A549 (cell line): ENCODE measurements at regions not wholly inside any gene's neighbourhood (a gene's known extent, or its start where the extent isn't known, plus 50 kb on each side); places are given as distances from the start of the nearest gene placed in this dataset.

ENCODE experiments used
- ATAC-seq, 2 experiments: fragments of 200-7000 bp in 1 of 2; fragments of >200 bp in 1 of 2; cut with Nextera tagmentation in 1 of 2; cut with Tn5 transposase in 1 of 2; 3 replicates each; pipeline versions ENCODE4 v1.8.0 to v1.9.1; 2018 to 2020; ENCODE audit warnings: mild to moderate bottlenecking in 1 of 2, moderate library complexity in 1 of 2
- CTCF ChIA-PET: fragments of 300-600 bp; sonication (Branson Sonifier 250); formaldehyde crosslinking; extraction: SDS; loops from one replicate; lab custom pipeline; 2021; ENCODE audit warnings: antibody characterized with exemption, inconsistent platforms; lab: Yijun Ruan, JAX
- POLR2A ChIA-PET: fragments of 350-600 bp; formaldehyde crosslinking; extraction: SDS; loops from one replicate; lab custom pipeline; 2021; ENCODE audit warnings: antibody characterized with exemption, inconsistent platforms; lab: Yijun Ruan, JAX
- DNase-seq, 2 experiments: peaks; one replicate each; pipeline versions ENCODE4 v3.0.0 to v3.0.0-alpha.2; 2011 to 2016; ENCODE audit warnings: low read depth in 1 of 2, low spot score in 1 of 2
- FAIRE-seq: peaks from 2 replicates; lab custom pipeline; 2011; peaks lifted over from hg19 to GRCh38; lab: Jason Lieb, UNC
- H3K27ac ChIP-seq, 2 experiments: fragments of >200 bp; sonication (Bioruptor Twin); formaldehyde crosslinking; 3 replicates each; pipeline ENCODE4 v1.5.1; 2016 to 2017
- H3K4me1 ChIP-seq: fragments of >200 bp; sonication (Bioruptor Twin); formaldehyde crosslinking; 3 replicates; pipeline ENCODE4 v1.6.1; 2016
- H3K4me2 ChIP-seq: fragments of >200 bp; sonication (Bioruptor Twin); formaldehyde crosslinking; 3 replicates; pipeline ENCODE4 v1.6.1; 2016
- H3K4me3 ChIP-seq: fragments of >200 bp; sonication (Bioruptor Twin); formaldehyde crosslinking; 3 replicates; pipeline ENCODE4 v1.5.1; 2016
- H3K9me3 ChIP-seq: fragments of >200 bp; sonication (Bioruptor Twin); formaldehyde crosslinking; 3 replicates; pipeline ENCODE4 v1.6.1; 2016
- BHLHE40 ChIP-seq: IDR thresholded peaks from 2 replicates; pipeline ENCODE4 v1.6.1; 2012; ENCODE audit warnings: low read depth, low read length, inconsistent platforms
- CBX2 ChIP-seq: fragments of 200-600 bp; sonication (generic); IDR thresholded peaks from 2 replicates; pipeline ENCODE4 v1.6.1; 2016; ENCODE audit warnings: low read depth, mild to moderate bottlenecking, borderline replicate concordance
- EHF ChIP-seq: fragments of 250-450 bp; sonication (Bioruptor Pico); IDR thresholded peaks from 2 replicates; pipeline ENCODE4 v1.5.0; 2020; ENCODE audit warnings: mild to moderate bottlenecking
- EHMT2 ChIP-seq: fragments of 200-600 bp; sonication (generic); IDR thresholded peaks from 2 replicates; pipeline ENCODE4 v1.6.1; 2016; ENCODE audit warnings: antibody characterized with exemption, low read depth, mild to moderate bottlenecking, moderate library complexity
- EP300 ChIP-seq, 2 experiments: fragments of >200 bp; sonication (Bioruptor Twin); formaldehyde crosslinking; IDR thresholded peaks; 2 replicates in 1 of 2; 3 replicates in 1 of 2; pipeline ENCODE4 v1.6.1; 2016 to 2017
- FOSL2 ChIP-seq, 2 experiments: fragments of 450-650 bp in 1 of 2; fragments of >200 bp in 1 of 2; sonication (Bioruptor Twin) in 1 of 2; formaldehyde crosslinking; IDR thresholded peaks; 2 replicates each; pipeline versions ENCODE4 v1.5.0 to v1.6.1; 2016 to 2020; ENCODE audit warnings: mild to moderate bottlenecking in 1 of 2, moderate library complexity in 1 of 2
- JUN ChIP-seq, 2 experiments: fragments of >200 bp; sonication (Bioruptor Twin); formaldehyde crosslinking; IDR thresholded peaks; 2 replicates in 1 of 2; 3 replicates in 1 of 2; pipeline ENCODE4 v1.6.1; 2016 to 2017
- MAFK ChIP-seq: fragments of 450-650 bp; IDR thresholded peaks from 2 replicates; pipeline ENCODE4 v1.6.1; 2014; ENCODE audit not compliant: partially characterized antibody
- MAZ ChIP-seq: fragments of 150-350 bp; IDR thresholded peaks from 2 replicates; pipeline ENCODE4 v1.6.1; 2014; ENCODE audit warnings: antibody characterized with exemption, low read depth, low read length, borderline replicate concordance
- NPAS2 ChIP-seq: fragments of 250-450 bp; sonication (Bioruptor Pico); IDR thresholded peaks from 2 replicates; pipeline ENCODE4 v1.8.0; 2022; ENCODE audit warnings: mild to moderate bottlenecking, moderate library complexity, borderline replicate concordance
- POLR2AphosphoS2 ChIP-seq: conservative IDR thresholded peaks from 2 replicates; pipeline ENCODE4 v1.6.1; 2012; ENCODE audit warnings: low read length, improper control_type of control experiment, inconsistent platforms
- RAD21 ChIP-seq, 2 experiments: fragments of >200 bp in 1 of 2; sonication (Bioruptor Twin) in 1 of 2; formaldehyde crosslinking in 1 of 2; IDR thresholded peaks in 1 of 2; conservative IDR thresholded peaks in 1 of 2; 2 replicates in 1 of 2; 3 replicates in 1 of 2; pipeline ENCODE4 v1.6.1; 2012 to 2018; ENCODE audit warnings: inconsistent platforms in 1 of 2
- RNF2 ChIP-seq: fragments of 200-600 bp; sonication (generic); IDR thresholded peaks from 2 replicates; pipeline ENCODE4 v1.6.1; 2016; ENCODE audit warnings: low read depth, mild to moderate bottlenecking, antibody characterized with exemption, moderate library complexity, borderline replicate concordance
- ZC3H11A ChIP-seq: fragments of 450-650 bp; IDR thresholded peaks from 2 replicates; pipeline ENCODE4 v1.6.1; 2014; ENCODE audit warnings: antibody characterized with exemption, mild to moderate bottlenecking
- ZSCAN20 ChIP-seq: fragments of 250-450 bp; sonication (Bioruptor Pico); IDR thresholded peaks from 2 replicates; pipeline ENCODE4 v1.8.0; 2022; ENCODE audit warnings: mild to moderate bottlenecking, moderate library complexity
- WGBS: methylation state at CpG from one replicate; pipeline ENCODE4 v1.1.6; 2017; ENCODE audit errors: missing lambda C conversion rate; 5-methylcytosine and 5-hydroxymethylcytosine counted together
- TF ChIP-seq, protein P1 (sequence below): fragments of 250-450 bp; sonication (Bioruptor Pico); IDR thresholded peaks from 2 replicates; pipeline ENCODE4 v1.5.0; 2021; ENCODE audit warnings: mild to moderate bottlenecking, moderate library complexity, borderline replicate concordance
- TF ChIP-seq, protein P2 (sequence below): fragments of 250-450 bp; sonication (Bioruptor Pico); IDR thresholded peaks from 2 replicates; pipeline ENCODE4 v1.5.0; 2020; ENCODE audit warnings: low read depth, mild to moderate bottlenecking, moderate library complexity
- TF ChIP-seq, protein P3 (sequence below): IDR thresholded peaks from 2 replicates; pipeline ENCODE4 v1.6.1; 2012
- TF ChIP-seq, protein P4 (sequence below): fragments of 450-650 bp; IDR thresholded peaks from 2 replicates; pipeline ENCODE4 v1.6.1; 2014; ENCODE audit warnings: antibody characterized with exemption

DNA sequence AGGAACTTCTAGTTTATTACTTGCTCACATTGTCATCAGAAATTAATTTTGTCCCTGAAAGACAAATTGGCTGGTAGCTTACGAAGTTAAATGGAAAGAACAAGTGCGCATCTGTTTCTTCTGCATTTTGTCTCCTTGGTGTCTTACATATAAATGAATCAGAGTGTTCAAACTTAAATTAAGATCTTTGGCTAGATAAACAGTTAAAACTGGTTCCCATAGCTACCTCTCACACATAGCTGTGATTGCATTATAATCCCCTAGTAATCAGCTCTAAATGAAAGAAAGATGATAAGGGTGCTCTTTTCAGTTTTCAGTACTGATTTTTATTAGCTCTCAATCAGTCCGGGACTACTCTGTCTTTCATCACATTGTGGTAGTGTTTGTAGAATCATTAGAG, 124.2 kb upstream of the LMO4 start:
- 67% methylated on average over 3 of the region's 3 CpGs for WGBS
- ATAC-seq (no peak), DNase-seq (no peak), FAIRE-seq (no peak)
- H3K4me3 ChIP-seq: no peak overlapping the region
- no peak overlapping the region for H3K27ac ChIP-seq
- no peaks in the 10 kb centered on the region for H3K4me1 ChIP-seq
- no peak for TF ChIP-seq MAZ
- TF ChIP-seq, protein P1, sequence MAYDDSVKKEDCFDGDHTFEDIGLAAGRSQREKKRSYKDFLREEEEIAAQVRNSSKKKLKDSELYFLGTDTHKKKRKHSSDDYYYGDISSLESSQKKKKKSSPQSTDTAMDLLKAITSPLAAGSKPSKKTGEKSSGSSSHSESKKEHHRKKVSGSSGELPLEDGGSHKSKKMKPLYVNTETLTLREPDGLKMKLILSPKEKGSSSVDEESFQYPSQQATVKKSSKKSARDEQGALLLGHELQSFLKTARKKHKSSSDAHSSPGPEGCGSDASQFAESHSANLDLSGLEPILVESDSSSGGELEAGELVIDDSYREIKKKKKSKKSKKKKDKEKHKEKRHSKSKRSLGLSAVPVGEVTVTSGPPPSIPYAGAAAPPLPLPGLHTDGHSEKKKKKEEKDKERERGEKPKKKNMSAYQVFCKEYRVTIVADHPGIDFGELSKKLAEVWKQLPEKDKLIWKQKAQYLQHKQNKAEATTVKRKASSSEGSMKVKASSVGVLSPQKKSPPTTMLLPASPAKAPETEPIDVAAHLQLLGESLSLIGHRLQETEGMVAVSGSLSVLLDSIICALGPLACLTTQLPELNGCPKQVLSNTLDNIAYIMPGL: no peak
- no peak for TF ChIP-seq ZC3H11A
- TF ChIP-seq EHMT2: no peak
- no peak for TF ChIP-seq RNF2
- no peak for TF ChIP-seq ZSCAN20 (CRISPR knock-in tag)
- CTCF ChIA-PET: no interaction called here
- no peaks in the 10 kb centered on the region for H3K9me3 ChIP-seq
- POLR2A ChIA-PET: no interaction called here
- H3K4me2 ChIP-seq: no peak overlapping the region

DNA sequence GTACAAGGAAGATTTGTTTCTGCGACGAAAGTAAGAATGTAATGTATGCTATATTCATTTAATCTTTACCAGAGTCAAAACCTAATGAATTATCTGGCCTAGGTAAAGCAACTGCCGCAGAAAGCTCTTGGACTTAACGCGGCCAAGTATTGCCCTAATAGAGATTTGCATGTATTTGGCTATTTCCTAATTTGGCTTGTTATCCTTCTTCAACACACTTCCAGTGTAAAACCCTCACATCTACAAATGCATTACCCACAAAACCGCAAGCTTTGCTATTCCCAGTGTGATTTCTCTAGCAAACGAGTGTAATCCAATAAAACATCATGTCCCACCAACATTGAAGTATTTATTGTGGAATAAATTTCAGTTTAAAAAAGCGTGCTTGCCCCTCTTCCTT, 123.8 kb upstream of the LMO4 start:
- Histone ChIP-seq H3K4me1 (no peaks in the 10 kb centered on the region), H3K9me3 (no peaks in the 10 kb centered on the region), H3K4me3 (no peak overlapping the region), H3K27ac (no peak overlapping the region), H3K4me2 (no peak overlapping the region)
- FAIRE-seq (no peak), ATAC-seq (no peak), DNase-seq (no peak)
- TF ChIP-seq NPAS2: no peak
- no peak for TF ChIP-seq FOSL2 (IDR thresholded peaks at IDR 0.05)
- no peak for TF ChIP-seq FOSL2 (CRISPR knock-in tag; IDR thresholded peaks at IDR 0.05)
- TF ChIP-seq, protein P2, sequence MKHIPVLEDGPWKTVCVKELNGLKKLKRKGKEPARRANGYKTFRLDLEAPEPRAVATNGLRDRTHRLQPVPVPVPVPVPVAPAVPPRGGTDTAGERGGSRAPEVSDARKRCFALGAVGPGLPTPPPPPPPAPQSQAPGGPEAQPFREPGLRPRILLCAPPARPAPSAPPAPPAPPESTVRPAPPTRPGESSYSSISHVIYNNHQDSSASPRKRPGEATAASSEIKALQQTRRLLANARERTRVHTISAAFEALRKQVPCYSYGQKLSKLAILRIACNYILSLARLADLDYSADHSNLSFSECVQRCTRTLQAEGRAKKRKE: no peak
- no peak for TF ChIP-seq ZSCAN20 (CRISPR knock-in tag)
- no peak for TF ChIP-seq ZC3H11A
- no peak for TF ChIP-seq JUN (IDR thresholded peaks at IDR 0.05)
- TF ChIP-seq, protein P3, sequence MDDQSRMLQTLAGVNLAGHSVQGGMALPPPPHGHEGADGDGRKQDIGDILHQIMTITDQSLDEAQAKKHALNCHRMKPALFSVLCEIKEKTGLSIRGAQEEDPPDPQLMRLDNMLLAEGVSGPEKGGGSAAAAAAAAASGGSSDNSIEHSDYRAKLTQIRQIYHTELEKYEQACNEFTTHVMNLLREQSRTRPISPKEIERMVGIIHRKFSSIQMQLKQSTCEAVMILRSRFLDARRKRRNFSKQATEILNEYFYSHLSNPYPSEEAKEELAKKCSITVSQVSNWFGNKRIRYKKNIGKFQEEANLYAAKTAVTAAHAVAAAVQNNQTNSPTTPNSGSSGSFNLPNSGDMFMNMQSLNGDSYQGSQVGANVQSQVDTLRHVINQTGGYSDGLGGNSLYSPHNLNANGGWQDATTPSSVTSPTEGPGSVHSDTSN: no peak
- no peak for TF ChIP-seq RAD21 (conservative IDR thresholded peaks at IDR 0.05 in 1 of 2, IDR thresholded peaks at IDR 0.05 in 1 of 2)
- no peak for TF ChIP-seq BHLHE40
- no peak for TF ChIP-seq CBX2
- TF ChIP-seq EHF (CRISPR knock-in tag): no peak
- no peak for TF ChIP-seq MAFK
- no peak for TF ChIP-seq EP300 (IDR thresholded peaks at IDR 0.05)
- TF ChIP-seq, protein P4, sequence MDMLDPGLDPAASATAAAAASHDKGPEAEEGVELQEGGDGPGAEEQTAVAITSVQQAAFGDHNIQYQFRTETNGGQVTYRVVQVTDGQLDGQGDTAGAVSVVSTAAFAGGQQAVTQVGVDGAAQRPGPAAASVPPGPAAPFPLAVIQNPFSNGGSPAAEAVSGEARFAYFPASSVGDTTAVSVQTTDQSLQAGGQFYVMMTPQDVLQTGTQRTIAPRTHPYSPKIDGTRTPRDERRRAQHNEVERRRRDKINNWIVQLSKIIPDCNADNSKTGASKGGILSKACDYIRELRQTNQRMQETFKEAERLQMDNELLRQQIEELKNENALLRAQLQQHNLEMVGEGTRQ: no peak
- ChIA-PET POLR2A (no interaction called here), CTCF (no interaction called here)
- WGBS: 63% methylated on average over 8 of the region's 8 CpGs

DNA sequence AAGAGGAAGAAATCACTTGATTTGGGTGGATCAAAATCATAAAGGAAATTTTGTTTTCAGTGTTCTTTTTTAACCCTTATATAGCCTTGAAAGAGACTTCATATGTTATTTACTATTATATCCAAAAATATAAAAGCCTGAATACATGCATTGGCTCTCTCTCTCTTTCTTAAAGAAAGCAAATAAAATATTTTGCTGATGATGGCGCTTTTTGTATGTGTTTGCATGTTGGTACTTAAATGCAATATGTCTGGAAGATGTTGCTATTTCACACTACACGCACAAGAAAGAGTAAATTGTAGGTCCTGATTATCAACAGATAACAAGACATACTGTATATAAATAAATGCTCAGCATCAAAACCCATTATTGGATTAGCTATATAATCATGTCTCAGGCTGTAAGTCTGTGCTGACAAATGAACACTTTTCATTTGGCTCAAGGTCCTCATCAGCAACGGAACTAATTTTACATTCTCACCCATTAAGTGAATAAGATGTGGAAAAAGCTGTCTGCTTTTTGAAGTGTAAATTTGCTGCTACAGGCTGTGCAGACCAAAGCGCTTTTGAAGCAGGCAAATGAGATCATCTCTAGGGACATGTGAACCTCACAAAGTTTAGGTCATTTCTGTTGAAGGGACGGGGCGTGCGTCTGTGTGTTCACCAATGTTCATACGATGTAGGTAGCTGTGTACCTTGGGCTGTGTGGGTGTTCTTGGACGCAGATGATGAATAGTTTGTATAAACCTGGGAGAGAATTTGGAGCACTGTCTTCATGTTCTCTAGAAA, 122.4 kb upstream of the LMO4 start:
- Histone ChIP-seq H3K27ac (no peak overlapping the region), H3K4me1 (no peaks in the 10 kb centered on the region), H3K4me3 (no peak overlapping the region), H3K4me2 (no peak overlapping the region), H3K9me3 (no peaks in the 10 kb centered on the region)
- CTCF ChIA-PET: no interaction called here
- POLR2A ChIA-PET: no interaction called here
- DNase-seq (no peak), ATAC-seq (no peak), FAIRE-seq (no peak)
- TF ChIP-seq MAFK (peak; percentile 47), POLR2AphosphoS2 (no peak)
- TF ChIP-seq, protein P1: no peak
- WGBS: 44% methylated on average over 9 of the region's 9 CpGs
